ENCODE measurements at regions not wholly inside any gene's neighbourhood (a gene's known extent, or its start where the extent isn't known, plus 50 kb on each side); places are given as distances from the start of the nearest gene placed in this dataset.
"Not testable (repeated sequence)": the region's sequence is repeated elsewhere in the genome, so short reads cannot be mapped to it uniquely, and the experiment has no call there.

GRCh38 chr14:37681486-37681885 lies 86.1 kb downstream of the TTC6 start:
- no peak for DNase-seq (ENCODE audit: low spot score in 2 of 2)
- no peak for TF ChIP-seq POLR2A (IDR thresholded peaks at IDR 0.05)
- no peak for TF ChIP-seq POLR2AphosphoS5 (IDR thresholded peaks at IDR 0.05)
- TF ChIP-seq, protein P1, sequence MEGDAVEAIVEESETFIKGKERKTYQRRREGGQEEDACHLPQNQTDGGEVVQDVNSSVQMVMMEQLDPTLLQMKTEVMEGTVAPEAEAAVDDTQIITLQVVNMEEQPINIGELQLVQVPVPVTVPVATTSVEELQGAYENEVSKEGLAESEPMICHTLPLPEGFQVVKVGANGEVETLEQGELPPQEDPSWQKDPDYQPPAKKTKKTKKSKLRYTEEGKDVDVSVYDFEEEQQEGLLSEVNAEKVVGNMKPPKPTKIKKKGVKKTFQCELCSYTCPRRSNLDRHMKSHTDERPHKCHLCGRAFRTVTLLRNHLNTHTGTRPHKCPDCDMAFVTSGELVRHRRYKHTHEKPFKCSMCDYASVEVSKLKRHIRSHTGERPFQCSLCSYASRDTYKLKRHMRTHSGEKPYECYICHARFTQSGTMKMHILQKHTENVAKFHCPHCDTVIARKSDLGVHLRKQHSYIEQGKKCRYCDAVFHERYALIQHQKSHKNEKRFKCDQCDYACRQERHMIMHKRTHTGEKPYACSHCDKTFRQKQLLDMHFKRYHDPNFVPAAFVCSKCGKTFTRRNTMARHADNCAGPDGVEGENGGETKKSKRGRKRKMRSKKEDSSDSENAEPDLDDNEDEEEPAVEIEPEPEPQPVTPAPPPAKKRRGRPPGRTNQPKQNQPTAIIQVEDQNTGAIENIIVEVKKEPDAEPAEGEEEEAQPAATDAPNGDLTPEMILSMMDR (IDR thresholded peaks at IDR 0.05), result no peak
- TF ChIP-seq EP300 (IDR thresholded peaks at IDR 0.05), result no peak
- Histone ChIP-seq H3K27ac (no peak overlapping the region), H3K4me3 (no peak overlapping the region), H3K27me3 (no peaks in the 10 kb centered on the region), H3K4me1 (no peaks in the 10 kb centered on the region), H3K9me3 (no peaks in the 10 kb centered on the region), H3K36me3 (no peaks in the 10 kb centered on the region)
- 95% methylated on average over 3 of the region's 3 CpGs for WGBS

DNA sequence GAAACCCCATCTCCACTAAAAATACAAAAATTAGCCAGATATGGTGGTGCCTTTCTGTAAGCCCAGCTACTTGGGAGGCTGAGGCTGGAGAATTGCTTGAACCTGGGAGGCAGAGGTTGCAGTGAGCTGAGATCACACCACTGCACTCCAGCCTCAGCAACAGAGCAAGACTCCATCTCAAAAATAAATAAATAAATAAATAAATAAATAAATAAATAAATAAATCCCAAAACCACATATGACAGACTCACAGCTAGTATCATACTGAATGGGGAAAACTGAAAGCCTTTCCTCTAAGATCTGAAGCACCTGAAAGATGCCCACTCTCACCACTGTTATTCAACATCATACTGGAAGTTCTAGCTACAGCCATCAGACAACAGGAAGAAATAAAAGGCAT lies 97.3 kb downstream of the TTC6 start:
- DNase-seq (ENCODE audit: low spot score in 2 of 2); H3K4me3 ChIP-seq; H3K9me3 ChIP-seq; H3K4me1 ChIP-seq; H3K27ac ChIP-seq; H3K27me3 ChIP-seq; H3K36me3 ChIP-seq: not testable (repeated sequence)

DNA sequence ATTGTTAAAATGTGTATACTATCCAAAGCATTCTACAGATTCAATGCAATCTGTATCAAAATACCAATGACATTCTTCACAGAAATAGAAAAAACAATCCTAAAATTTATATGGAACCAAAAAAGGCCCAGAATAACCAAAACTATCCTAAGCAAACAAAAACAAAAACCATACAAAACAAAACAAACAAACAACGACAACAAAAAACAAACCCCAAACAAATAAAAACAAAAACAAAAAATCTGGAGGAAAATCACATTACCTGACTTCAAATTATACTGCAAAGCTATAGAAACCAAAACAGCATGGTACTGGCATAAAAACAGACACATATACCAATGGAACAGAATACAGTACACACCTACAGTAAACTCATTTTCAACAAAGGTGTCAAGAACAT lies 98.0 kb downstream of the TTC6 start:
- not testable (repeated sequence) for H3K4me1 ChIP-seq; DNase-seq (ENCODE audit: low spot score in 2 of 2); H3K27ac ChIP-seq; H3K4me3 ChIP-seq; H3K9me3 ChIP-seq; H3K36me3 ChIP-seq; H3K27me3 ChIP-seq
- 88% methylated on average over 1 of the region's 1 CpG for WGBS

GRCh38 chr14:37695866-37696265 lies 100.4 kb downstream of the TTC6 start:
- 83% methylated on average over 1 of the region's 1 CpG for WGBS
- Histone ChIP-seq H3K27ac (no peak overlapping the region), H3K9me3 (peaks cover 4% of the 10 kb centered on the region), H3K27me3 (no peaks in the 10 kb centered on the region), H3K36me3 (no peaks in the 10 kb centered on the region), H3K4me1 (no peaks in the 10 kb centered on the region), H3K4me3 (no peak overlapping the region)
- no peak for DNase-seq (ENCODE audit: low spot score in 2 of 2)
- TF ChIP-seq EP300 (IDR thresholded peaks at IDR 0.05) (no peak), POLR2AphosphoS5 (IDR thresholded peaks at IDR 0.05) (no peak), POLR2A (IDR thresholded peaks at IDR 0.05) (no peak)
- TF ChIP-seq, protein P1 (IDR thresholded peaks at IDR 0.05), result no peak

GRCh38 chr14:37697489-37698121 lies 102.2 kb downstream of the TTC6 start:
- Histone ChIP-seq H3K4me1 (no peaks in the 10 kb centered on the region), H3K36me3 (no peaks in the 10 kb centered on the region), H3K4me3 (no peak overlapping the region), H3K27me3 (no peaks in the 10 kb centered on the region), H3K9me3 (peaks cover 4% of the 10 kb centered on the region), H3K27ac (no peak overlapping the region)
- DNase-seq (ENCODE audit: low spot score in 2 of 2), result no peak
- TF ChIP-seq, protein P1 (IDR thresholded peaks at IDR 0.05), result no peak
- TF ChIP-seq POLR2AphosphoS5 (IDR thresholded peaks at IDR 0.05) (no peak), EP300 (IDR thresholded peaks at IDR 0.05) (no peak), POLR2A (IDR thresholded peaks at IDR 0.05) (no peak)

GRCh38 chr14:37698840-37699777 lies 103.7 kb downstream of the TTC6 start:
- no peaks in the 10 kb centered on the region for H3K27me3 ChIP-seq
- TF ChIP-seq, protein P1 (IDR thresholded peaks at IDR 0.05), result no peak
- TF ChIP-seq POLR2A (IDR thresholded peaks at IDR 0.05) (no peak), EP300 (IDR thresholded peaks at IDR 0.05) (no peak), POLR2AphosphoS5 (IDR thresholded peaks at IDR 0.05) (no peak)
- WGBS, result 89% methylated on average over 4 of the region's 4 CpGs
- no peak overlapping the region for H3K4me3 ChIP-seq
- H3K9me3 ChIP-seq, result no peaks in the 10 kb centered on the region
- H3K36me3 ChIP-seq, result no peaks in the 10 kb centered on the region
- no peaks in the 10 kb centered on the region for H3K4me1 ChIP-seq
- H3K27ac ChIP-seq, result no peak overlapping the region
- no peak for DNase-seq (ENCODE audit: low spot score in 2 of 2)
